GM18951 (cell line): ENCODE measurements at regions not wholly inside any gene's neighbourhood (a gene's known extent, or its start where the extent isn't known, plus 50 kb on each side); places are given as distances from the start of the nearest gene placed in this dataset.

Experiments used
- POLR2A ChIP-seq: IDR thresholded peaks from 4 replicates; pipeline ENCODE4 v1.6.1; 2011; ENCODE audit warnings: mild to moderate bottlenecking; ENCODE audit not compliant: insufficient read length, insufficient read depth; ENCODE audit errors: extremely low read depth
- in situ Hi-C: fragments of 300-500 bp; cut with MboI; formaldehyde crosslinking; loops from one replicate; pipeline ENCODE4 v1.12.0; 2022; ENCODE audit warnings: low sequenced_read_pairs, mixed read lengths, inconsistent platforms; ENCODE audit not compliant: unreplicated experiment

DNA sequence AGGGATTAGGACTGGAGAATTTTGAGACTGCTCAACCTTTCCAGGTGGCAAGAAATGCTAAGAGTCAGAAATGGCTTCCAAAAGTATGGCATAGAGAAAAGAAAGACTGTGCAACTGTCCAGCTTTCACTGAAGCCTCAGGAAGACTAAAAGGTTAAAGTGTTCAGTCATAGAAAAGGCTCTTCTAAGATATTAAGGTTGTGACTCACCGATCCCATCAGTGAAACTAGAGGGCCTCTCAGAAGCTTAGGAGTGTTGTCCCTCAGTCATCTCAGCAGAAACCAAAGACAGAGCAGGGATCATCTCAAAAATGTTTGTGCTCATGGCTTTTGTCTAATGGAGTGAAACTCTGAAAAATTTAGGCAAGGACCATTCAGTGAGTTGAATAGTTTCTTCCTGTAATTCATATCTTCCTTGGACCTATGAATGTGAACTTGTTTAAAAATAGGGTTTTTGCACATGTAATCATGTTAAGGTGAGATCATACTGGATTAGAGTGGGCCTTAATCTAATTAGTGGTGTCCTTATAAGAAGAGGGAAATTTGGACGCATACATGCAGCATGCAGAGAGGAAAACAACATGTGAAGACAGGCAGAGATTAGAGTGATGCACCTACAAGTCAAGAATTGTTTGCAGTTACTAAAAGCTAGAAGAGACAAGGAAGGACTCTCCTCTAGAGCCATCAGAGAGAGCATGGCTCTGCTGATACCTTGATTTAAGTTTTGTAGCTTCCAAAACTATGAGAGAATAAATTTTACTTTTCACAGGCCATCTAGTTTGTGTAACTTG is 71.3 kb downstream of the RPE65 start:
- TF ChIP-seq POLR2A, result no peak
- in situ Hi-C loops, result no loop called here

DNA sequence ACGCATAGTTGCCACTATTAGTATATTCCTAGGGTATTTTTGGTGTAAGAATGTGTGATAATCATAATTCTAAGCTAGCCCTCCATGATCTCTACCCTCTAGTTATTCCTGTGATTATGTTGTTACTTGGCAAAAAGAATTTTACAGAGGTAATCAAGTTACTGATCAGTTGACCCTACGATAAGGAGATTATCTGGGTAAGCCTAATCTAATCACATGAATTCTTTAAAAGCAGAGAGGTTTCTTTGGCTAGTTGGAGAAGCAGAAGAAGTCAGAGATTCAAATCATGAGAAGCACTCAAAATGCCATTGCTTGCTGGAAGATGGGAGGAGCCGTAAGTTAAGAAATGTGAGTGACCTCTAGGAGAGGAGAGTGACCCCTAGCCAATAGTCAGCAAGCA is 72.7 kb downstream of the RPE65 start:
- TF ChIP-seq POLR2A, result no peak
- in situ Hi-C loops, result no loop called here

DNA sequence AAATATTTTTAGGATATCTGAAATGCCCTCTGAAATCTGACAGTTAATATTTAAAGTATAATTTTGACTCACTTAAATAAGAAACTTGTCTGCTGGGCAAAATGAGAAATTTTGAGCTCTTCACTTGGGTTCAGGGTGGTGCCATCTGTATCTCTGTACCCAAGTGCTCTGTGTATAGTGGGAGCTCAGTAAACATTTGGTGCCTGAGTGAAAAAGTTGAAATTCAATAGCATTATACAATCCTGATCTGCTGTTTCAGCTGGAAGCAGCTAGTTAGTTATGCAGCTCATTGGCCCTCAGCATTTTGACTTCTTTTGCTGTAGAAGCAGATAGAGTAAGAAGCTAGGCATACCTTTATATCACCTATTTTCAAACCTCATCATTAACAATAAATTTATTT is 73.3 kb downstream of the RPE65 start:
- no peak for TF ChIP-seq POLR2A
- in situ Hi-C loops, result no loop called here

DNA sequence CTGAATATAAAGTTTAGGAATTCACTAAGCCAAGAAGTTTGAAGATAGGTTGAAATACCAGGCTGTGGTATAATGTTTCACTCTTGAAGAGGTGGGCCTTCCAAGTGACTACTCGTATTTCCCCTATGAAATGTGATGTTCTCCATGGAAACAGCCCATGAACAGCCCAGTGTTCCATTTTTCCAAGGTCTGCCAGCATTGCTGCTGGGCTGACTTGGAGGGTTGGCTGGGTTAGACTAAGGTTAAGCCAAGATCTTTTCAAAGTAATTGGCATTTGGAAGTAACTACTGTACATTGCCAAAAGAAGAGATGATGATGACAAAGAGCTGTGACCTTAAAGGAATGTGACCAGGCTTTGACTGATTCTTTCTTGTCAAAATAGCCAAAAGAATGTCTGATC is 73.8 kb downstream of the RPE65 start:
- no peak for TF ChIP-seq POLR2A
- in situ Hi-C loops, result no loop called here

DNA sequence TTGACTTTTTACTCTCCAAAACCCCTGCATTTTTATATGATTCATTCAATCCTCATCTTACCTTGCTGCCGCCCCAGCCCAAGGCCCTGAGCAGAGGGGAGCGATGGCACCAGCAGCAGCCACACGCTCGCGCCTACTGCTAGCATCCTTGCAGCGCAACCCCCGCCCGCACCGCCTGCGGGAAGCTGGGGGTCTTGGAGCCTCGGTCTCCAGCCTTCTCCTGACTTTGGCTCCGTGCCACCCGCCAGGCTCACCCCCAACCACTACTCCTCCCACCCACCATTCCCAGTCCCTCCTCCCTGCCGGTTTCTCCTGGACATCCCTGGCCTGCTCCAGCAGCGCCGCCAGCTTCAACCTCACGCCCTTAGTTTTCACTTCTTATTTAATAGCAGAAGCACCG is 76.6 kb downstream of the RPE65 start:
- TF ChIP-seq POLR2A, result no peak
- in situ Hi-C loops, result no loop called here

DNA sequence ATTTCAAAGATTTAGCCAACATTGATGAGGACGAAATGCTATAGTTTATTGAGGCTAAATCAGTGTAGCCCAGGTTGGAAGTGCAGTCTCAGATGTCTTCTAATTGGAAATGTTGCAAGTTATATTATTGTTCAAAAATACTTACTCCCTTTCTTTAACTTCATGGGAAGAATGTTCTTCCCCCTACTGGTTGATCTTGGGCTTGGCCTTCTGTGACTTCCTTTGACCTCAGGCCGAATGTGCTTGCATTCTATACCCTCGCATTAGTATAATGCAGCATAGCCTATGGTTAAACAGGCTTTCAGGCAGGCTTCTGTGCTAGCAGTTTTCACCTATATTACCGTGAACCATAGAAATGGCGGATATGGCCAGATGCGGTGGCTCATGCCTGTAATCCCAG is 77.3 kb downstream of the RPE65 start:
- in situ Hi-C loops, result no loop called here
- TF ChIP-seq POLR2A, result no peak

DNA sequence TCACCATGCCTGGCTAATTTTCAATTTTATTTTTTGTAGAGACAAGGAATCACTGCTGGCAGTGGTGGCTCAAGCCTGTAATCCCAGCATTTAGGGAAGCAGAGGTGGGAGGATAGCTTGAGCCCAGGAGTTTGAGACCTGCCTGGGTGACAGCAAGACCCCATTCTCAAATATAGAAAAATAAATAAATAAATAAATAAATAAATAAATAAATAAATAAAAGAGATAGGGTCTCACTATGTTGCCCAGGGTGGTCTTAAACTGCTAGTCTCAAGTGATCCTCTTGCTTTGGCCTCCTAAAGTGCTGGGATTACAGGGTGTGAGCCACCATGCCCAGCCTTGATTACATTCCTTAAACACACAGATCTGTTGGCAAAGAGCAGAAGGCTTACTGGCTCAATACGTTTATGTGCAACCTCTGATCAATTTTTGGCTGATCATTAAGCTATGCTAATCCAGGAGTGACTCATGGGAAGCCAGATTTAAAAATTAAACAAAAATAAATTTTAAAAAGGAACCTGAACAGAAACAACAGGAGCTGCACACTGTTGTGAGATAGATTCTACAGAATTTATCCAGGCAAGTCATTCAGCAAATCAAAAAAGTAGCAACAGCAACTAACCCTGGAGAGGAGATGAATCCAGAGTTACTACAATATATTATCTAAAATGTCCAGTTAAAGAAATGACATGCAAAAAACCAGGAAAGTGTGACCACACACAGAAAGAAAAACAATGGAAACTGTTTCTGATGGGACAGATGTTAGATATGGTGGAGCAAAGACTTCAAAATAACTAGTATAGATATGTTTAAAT is 79.4 kb downstream of the RPE65 start:
- no peak for TF ChIP-seq POLR2A
- in situ Hi-C loops, result no loop called here

DNA sequence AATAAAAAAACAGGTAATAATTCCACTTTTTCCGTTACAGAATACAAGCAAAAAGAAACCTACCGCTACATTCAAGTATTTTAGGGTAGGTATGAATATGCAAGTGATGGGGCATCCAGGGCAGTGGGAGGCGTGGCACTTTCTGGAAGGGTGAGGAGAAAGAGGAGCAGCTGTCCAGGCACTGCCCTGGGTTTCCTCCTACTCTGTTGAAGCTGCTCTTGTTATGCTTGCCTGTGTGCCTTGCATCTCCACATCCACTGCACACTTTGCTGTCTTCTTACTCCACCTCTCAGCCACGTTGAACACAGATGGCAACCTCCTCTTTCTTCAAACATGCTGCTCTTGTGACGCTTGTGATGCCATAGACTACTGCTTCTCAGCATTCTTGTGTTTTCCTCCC is 83.2 kb downstream of the RPE65 start:
- no peak for TF ChIP-seq POLR2A
- in situ Hi-C loops, result no loop called here

DNA sequence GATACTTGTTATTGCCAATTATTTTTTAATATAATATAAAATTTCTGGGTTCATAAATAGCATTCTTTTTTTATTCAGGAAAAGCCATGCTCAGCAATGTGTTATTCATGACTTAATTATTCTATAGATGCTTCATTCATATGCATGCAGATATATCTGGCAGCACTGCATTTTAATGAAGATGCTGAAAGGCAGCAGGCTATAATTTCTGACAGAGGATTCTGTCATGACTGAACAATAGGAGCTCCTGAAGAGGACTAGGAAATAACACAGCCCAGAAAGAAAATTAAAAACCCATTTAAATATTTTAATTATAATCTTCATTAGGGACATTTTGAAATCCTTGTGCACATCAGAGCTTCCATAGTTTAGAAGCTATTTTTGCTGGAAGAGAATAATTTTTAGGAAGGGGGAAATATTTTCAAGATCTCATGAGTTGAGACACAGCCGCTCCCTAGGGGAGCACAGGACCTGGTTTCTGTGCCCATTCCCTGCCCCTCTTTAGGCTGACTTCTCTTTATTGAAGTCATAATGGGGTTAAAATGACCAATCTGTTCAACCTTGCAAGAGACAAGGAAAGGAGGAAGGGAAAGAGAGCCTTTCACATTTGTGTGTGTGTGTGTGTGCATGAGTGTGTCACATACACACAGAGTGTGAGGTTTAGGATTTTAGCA is 83.9 kb downstream of the RPE65 start:
- in situ Hi-C loops, result no loop called here
- TF ChIP-seq POLR2A, result no peak

DNA sequence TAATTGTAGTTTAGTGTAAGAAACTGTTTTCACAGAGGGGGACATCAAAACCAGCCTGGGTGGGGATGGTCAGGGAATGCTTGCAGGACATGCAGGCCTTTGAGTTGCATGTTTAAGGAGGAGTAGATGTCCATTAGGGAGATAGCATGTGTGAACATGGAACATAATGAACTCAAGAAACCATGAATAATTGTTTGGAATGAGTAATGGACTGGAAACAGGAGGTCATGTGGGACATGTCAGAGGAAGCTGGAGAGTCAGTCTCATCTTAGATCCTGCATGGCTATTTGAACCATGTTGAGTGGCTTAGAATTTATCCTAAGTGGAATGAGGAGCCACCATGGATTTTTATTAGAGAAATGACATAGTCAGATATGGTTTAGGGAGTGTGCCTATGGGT is 86.4 kb downstream of the RPE65 start:
- in situ Hi-C loops, result no loop called here
- no peak for TF ChIP-seq POLR2A

DNA sequence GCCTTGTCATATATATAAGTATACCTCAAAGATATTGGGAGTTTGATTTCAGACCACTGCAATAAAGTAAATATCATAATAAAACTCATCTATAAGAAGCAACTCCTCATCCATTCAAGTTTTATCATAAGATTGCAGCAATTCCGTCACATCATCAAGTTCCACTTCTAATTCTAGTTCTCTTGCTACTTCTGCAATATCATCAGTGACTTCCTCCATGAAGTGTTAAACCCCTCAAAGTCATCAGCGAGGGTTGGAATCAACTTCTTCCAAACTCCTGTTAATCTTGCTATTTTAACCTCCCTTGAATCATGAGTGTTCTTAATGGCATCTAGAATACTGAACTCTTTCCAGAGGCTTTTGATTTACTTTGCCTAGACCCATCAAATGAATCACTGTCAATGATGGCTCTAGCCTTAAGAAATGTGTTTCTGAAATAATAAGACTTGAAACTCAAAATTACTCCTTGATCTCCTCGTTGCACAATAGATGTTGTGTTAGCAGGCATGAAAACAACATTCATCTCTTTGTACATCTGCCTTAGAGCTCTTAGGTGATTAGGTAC is 88.3 kb downstream of the RPE65 start:
- TF ChIP-seq POLR2A, result no peak
- in situ Hi-C loops, result no loop called here

DNA sequence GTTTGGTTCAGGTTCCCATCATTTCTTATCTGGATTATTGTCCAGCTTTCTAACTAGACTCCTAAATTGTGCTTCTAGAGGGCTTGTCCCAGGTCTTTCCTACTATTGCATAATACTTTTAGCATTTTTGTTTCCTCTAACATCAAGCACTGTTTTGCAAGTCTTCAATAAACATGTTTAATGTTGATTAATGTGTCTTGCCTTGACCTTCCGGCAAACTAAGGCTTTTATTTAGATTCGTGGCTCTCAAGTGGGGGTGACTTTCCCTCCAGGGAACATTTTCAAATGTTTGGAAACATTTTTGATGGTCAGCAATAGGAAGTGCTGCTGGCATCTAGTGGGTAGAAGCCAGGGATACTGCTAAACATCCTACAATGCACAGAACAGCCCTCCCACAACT is 90.7 kb downstream of the RPE65 start:
- TF ChIP-seq POLR2A, result no peak
- in situ Hi-C loops, result no loop called here

DNA sequence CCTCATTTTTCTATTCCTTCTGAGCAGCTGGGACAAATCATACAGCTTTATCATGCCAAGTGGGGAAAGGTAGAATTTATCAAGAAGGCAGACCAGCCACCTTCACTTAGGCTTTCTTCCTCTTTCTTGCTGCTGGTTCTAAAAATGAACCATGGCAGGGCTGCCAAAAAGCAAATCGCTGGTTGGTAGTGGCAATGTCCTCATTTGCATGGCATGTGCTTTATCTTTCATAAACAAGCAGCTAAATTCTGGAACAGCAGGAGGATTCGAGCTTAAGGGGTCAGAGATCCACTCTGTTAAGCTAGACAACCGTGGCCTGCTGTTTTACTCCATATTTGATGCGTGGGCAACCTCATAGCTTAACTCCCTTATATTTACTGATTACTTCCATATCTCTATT is 91.3 kb downstream of the RPE65 start:
- in situ Hi-C loops, result no loop called here
- no peak for TF ChIP-seq POLR2A

DNA sequence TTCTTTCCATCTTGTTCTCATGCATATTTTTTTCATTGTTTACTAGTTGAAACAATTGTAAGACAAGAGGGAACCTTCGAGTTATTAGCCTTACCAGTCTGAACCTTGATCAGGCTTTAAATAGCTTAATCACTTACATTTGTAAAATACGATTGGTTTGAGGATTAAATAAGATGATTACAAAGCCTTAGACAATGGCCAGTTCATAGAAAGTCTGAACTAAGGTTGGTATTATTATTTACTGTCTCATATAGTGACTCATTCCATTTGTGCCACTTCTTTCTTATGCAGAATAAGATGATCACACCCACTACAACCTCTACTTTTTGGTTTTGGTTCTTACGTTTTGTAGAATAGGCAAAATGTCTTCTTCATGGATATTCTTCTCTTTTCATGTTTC is 94.1 kb downstream of the RPE65 start:
- in situ Hi-C loops, result no loop called here
- no peak for TF ChIP-seq POLR2A

DNA sequence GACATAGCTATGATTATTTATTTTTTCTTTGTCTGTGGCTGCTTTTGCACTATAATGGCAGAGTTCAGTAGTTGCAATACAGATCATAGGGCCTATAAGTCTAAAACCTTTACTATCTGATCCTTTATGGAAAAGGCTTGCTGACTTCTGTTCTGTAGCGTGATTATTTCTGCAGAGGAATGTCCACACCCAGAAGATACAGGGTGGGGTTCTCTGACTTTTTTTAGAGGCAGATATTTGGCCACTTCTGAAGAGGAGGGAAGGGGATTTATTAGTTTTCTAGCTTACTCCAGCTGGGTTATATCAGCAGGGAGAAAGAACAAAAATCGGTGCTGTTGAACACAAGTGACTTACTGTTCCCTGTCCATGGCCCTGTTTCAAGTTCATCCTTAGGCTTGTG is 97.6 kb downstream of the RPE65 start:
- in situ Hi-C loops, result no loop called here

More for the DNA sequence above, 97.6 kb downstream of the RPE65 start:
- TF ChIP-seq POLR2A, result no peak
